Liver (tissue), 8 donors: ENCODE measurements at regions not wholly inside any gene's neighbourhood (a gene's known extent, or its start where the extent isn't known, plus 50 kb on each side); places are given as distances from the start of the nearest gene placed in this dataset.

Experiments used
- DNase-seq: peaks from one replicate; pipeline ENCODE4 v3.0.0-alpha.2; 2017; ENCODE audit warnings: low spot score
- H3K27ac ChIP-seq, 2 donors: one replicate each; pipeline ENCODE4 v1.7.0; 2013; ENCODE audit warnings: inconsistent platforms in 2 of 2, low read length in 2 of 2, control low read depth in 1 of 2, low read depth in 1 of 2, mild to moderate bottlenecking in 1 of 2
- H3K27me3 ChIP-seq, 4 donors: one replicate each; pipeline versions ENCODE4 v1.6.1 to v1.7.0; 2013; ENCODE audit warnings: low read length in 3 of 4, inconsistent platforms in 1 of 4, mild to moderate bottlenecking in 1 of 4, moderate library complexity in 1 of 4; ENCODE audit not compliant: control insufficient read depth in 4 of 4, insufficient read depth in 4 of 4
- H3K36me3 ChIP-seq, 4 donors: one replicate each; pipeline versions ENCODE4 v1.6.1 to v1.7.0; 2013; ENCODE audit warnings: low read length in 3 of 4, mild to moderate bottlenecking in 3 of 4, low read depth in 1 of 4, moderate library complexity in 1 of 4; ENCODE audit not compliant: control insufficient read depth in 4 of 4, insufficient read depth in 3 of 4
- H3K4me1 ChIP-seq, 4 donors: one replicate each; pipeline versions ENCODE4 v1.6.1 to v1.7.0; 2013; ENCODE audit warnings: low read length in 3 of 4, mild to moderate bottlenecking in 3 of 4, moderate library complexity in 1 of 4; ENCODE audit not compliant: control insufficient read depth in 4 of 4, insufficient read depth in 4 of 4
- H3K4me3 ChIP-seq, 3 donors: one replicate each; pipeline versions ENCODE4 v1.6.1 to v1.7.0; 2013; ENCODE audit warnings: low read length in 3 of 3, control low read depth in 1 of 3, low read depth in 1 of 3, mild to moderate bottlenecking in 1 of 3
- H3K9ac ChIP-seq, 2 donors: one replicate each; pipeline ENCODE4 v1.7.0; 2013; ENCODE audit warnings: low read length in 2 of 2, mild to moderate bottlenecking in 2 of 2, moderate library complexity in 2 of 2, control low read depth in 1 of 2, low read depth in 1 of 2
- H3K9me3 ChIP-seq, 4 donors: one replicate each; pipeline versions ENCODE4 v1.6.1 to v1.7.0; 2013; ENCODE audit warnings: low read length in 3 of 4; ENCODE audit not compliant: control insufficient read depth in 4 of 4
- ATF3 ChIP-seq: IDR thresholded peaks from 2 replicates; pipeline ENCODE4 v1.6.1; 2016; ENCODE audit warnings: antibody characterized with exemption
- CTCF ChIP-seq: fragments of 150-350 bp; IDR thresholded peaks from 2 replicates; pipeline ENCODE4 v1.5.1; 2017; ENCODE audit warnings: improper control_type of control experiment, low read depth, low read length; ENCODE audit not compliant: missing input control
- EGR1 ChIP-seq, 2 donors: IDR thresholded peaks; 2 replicates each; pipeline ENCODE4 v1.6.1; 2016 to 2018; ENCODE audit warnings: antibody characterized with exemption in 2 of 2, low read depth in 2 of 2
- FOXA1 ChIP-seq: IDR thresholded peaks from 2 replicates; pipeline ENCODE4 v1.6.1; 2016; ENCODE audit warnings: antibody characterized with exemption
- FOXA2 ChIP-seq: IDR thresholded peaks from 2 replicates; pipeline ENCODE4 v1.6.1; 2016; ENCODE audit warnings: antibody characterized with exemption
- GABPA ChIP-seq, 2 donors: IDR thresholded peaks in 1 of 2; conservative IDR thresholded peaks in 1 of 2; 2 replicates each; pipeline ENCODE4 v1.6.1; 2016; ENCODE audit warnings: antibody characterized with exemption in 2 of 2, mild to moderate bottlenecking in 1 of 2, moderate library complexity in 1 of 2
- HNF4A ChIP-seq, 2 donors: conservative IDR thresholded peaks; 2 replicates each; pipeline ENCODE4 v1.6.1; 2016; ENCODE audit warnings: antibody characterized with exemption in 2 of 2, mild to moderate bottlenecking in 2 of 2
- HNF4G ChIP-seq: IDR thresholded peaks from 2 replicates; pipeline ENCODE4 v1.6.1; 2016; ENCODE audit warnings: antibody characterized with exemption
- JUND ChIP-seq, 2 donors: IDR thresholded peaks; 2 replicates each; pipeline ENCODE4 v1.6.1; 2016; ENCODE audit warnings: antibody characterized with exemption in 2 of 2
- MAX ChIP-seq: IDR thresholded peaks from 2 replicates; pipeline ENCODE4 v1.6.1; 2016; ENCODE audit warnings: antibody characterized with exemption
- NR2F2 ChIP-seq: IDR thresholded peaks from 2 replicates; pipeline ENCODE4 v1.6.1; 2016; ENCODE audit warnings: antibody characterized with exemption
- RAD21 ChIP-seq, 2 donors: IDR thresholded peaks; 2 replicates each; pipeline ENCODE4 v1.6.1; 2016; ENCODE audit warnings: antibody characterized with exemption in 2 of 2, mild to moderate bottlenecking in 2 of 2
- REST ChIP-seq: IDR thresholded peaks from 2 replicates; pipeline ENCODE4 v1.6.1; 2016; ENCODE audit warnings: antibody characterized with exemption, mild to moderate bottlenecking
- RXRA ChIP-seq, 2 donors: IDR thresholded peaks; 2 replicates each; pipeline ENCODE4 v1.6.1; 2017 to 2018; ENCODE audit warnings: antibody characterized with exemption in 2 of 2, mild to moderate bottlenecking in 1 of 2
- SP1 ChIP-seq: IDR thresholded peaks from 2 replicates; pipeline ENCODE4 v1.6.1; 2018; ENCODE audit warnings: antibody characterized with exemption, mild to moderate bottlenecking
- TAF1 ChIP-seq: conservative IDR thresholded peaks from 2 replicates; pipeline ENCODE4 v1.6.1; 2016; ENCODE audit warnings: antibody characterized with exemption, mild to moderate bottlenecking
- YY1 ChIP-seq: IDR thresholded peaks from 2 replicates; pipeline ENCODE4 v1.6.1; 2016; ENCODE audit warnings: antibody characterized with exemption, mild to moderate bottlenecking
- ZBTB33 ChIP-seq: IDR thresholded peaks from 2 replicates; pipeline ENCODE4 v1.6.1; 2016; ENCODE audit warnings: antibody characterized with exemption
- WGBS: extraction: QIAGEN DNeasy Blood & Tissue Kit; methylation state at CpG from one replicate; pipeline ENCODE4 v1.1.7; 2013; 5-methylcytosine and 5-hydroxymethylcytosine counted together
- donor health status: healthy.
- donor health status: healthy.
- donor health status: healthy.
- donor health status: healthy.
- donor health status: healthy.

- TF ChIP-seq CTCF (no peak), RAD21 (IDR thresholded peaks at IDR 0.05) (no peak), FOXA2 (no peak)
Measured at GRCh38 chr2:216557820-216558219, 59.2 kb downstream of the RPL37A start.

GRCh38 chr2:216559625-216560156 is 61.0 kb downstream of the RPL37A start:
- Histone ChIP-seq H3K27ac (no peak overlapping the region), H3K36me3 (no peaks in the 10 kb centered on the region), H3K27me3 (no peaks in the 10 kb centered on the region), H3K9me3 (no peaks in the 10 kb centered on the region), H3K4me1 (peaks cover 0 to 5% (median 0%) of the 10 kb centered on the region in 4 donors), H3K9ac (no peak overlapping the region), H3K4me3 (no peak overlapping the region)
- DNase-seq, result no peak
- TF ChIP-seq EGR1 (IDR thresholded peaks at IDR 0.05; ENCODE audit: low read depth in 2 of 2) (no peak), SP1 (no peak), GABPA (IDR thresholded peaks at IDR 0.05 in 1 of 2, conservative IDR thresholded peaks at IDR 0.05 in 1 of 2) (no peak), CTCF (no peak), YY1 (no peak), HNF4G (no peak), REST (no peak), NR2F2 (no peak), HNF4A (conservative IDR thresholded peaks at IDR 0.05) (no peak), ATF3 (no peak), TAF1 (no peak), ZBTB33 (no peak), FOXA1 (no peak), RXRA (IDR thresholded peaks at IDR 0.05) (no peak), MAX (no peak), JUND (IDR thresholded peaks at IDR 0.05) (no peak), RAD21 (IDR thresholded peaks at IDR 0.05) (no peak), FOXA2 (no peak)
- 92% methylated on average over 3 of the region's 3 CpGs for WGBS

More at GRCh38 chr2:216557820-216558219, 59.2 kb downstream of the RPL37A start:
- Histone ChIP-seq H3K4me1 (peaks cover 0 to 5% (median 0%) of the 10 kb centered on the region in 4 donors), H3K36me3 (no peaks in the 10 kb centered on the region), H3K4me3 (no peak overlapping the region), H3K9me3 (no peaks in the 10 kb centered on the region), H3K27me3 (no peaks in the 10 kb centered on the region), H3K27ac (no peak overlapping the region), H3K9ac (no peak overlapping the region)
- no peak for DNase-seq
- 91% methylated on average over 1 of the region's 1 CpG for WGBS
